ENCODE measurements at regions not wholly inside any gene's neighbourhood (a gene's known extent, or its start where the extent isn't known, plus 50 kb on each side); places are given as distances from the start of the nearest gene placed in this dataset.

DNA sequence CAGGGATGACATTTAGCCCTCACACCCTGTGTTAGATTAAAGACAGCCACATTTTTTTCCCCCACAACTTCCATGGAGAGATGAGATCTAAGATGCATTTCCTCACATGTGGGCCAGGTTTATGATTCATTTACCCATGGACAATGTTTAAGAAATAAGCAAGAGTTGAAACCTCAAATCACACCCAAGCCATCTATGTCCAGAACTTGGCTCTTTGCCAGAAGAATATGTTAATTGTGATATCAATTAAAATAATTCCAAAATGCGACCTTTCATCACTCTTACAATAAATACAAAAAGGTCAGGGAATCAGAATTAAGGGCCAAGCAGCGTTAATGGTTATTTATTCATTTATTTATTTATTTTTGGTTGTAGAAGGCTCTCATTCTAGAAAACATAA is 1376.9 kb upstream of the TMEM132C start:
- Histone ChIP-seq H2AFZ (ENCODE audit: low read depth, low read length) (no peak overlapping the region), H3K9me3 (ENCODE audit: low read length) (no peaks in the 10 kb centered on the region), H3K4me1 (ENCODE audit: insufficient read depth, low read length) (no peaks in the 10 kb centered on the region), H3K36me3 (ENCODE audit: insufficient read depth, low read length) (no peaks in the 10 kb centered on the region), H3K4me3 (ENCODE audit: low read length) (no peak overlapping the region), H3K27me3 (ENCODE audit: insufficient read depth, low read length) (no peaks in the 10 kb centered on the region)

DNA sequence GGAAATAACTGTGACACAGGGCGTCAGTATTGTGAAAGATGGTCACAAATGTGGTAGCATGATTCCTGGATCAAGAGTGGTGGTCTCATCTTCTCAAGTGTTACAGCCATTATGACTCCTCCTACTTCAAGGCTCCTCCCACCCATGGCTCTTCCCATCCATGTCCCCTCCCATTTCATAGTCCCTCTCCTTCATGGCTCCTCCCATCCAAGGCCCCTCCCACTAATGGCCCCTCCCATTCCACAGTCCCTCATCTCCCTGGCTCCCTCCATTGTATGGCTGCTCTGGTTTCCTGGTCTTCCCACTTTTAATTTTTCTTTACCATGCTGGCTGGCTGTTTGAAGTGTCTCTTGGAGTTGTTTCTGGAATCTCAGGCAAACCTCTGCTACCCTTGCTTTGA is 1375.2 kb upstream of the TMEM132C start:
- no peaks in the 10 kb centered on the region for H3K9me3 ChIP-seq (ENCODE audit: low read length)
- no peaks in the 10 kb centered on the region for H3K4me1 ChIP-seq (ENCODE audit: insufficient read depth, low read length)
- H2AFZ ChIP-seq (ENCODE audit: low read depth, low read length): no peak overlapping the region
- H3K4me3 ChIP-seq (ENCODE audit: low read length): no peak overlapping the region
- no peaks in the 10 kb centered on the region for H3K27me3 ChIP-seq (ENCODE audit: insufficient read depth, low read length)
- H3K36me3 ChIP-seq (ENCODE audit: insufficient read depth, low read length): no peaks in the 10 kb centered on the region

DNA sequence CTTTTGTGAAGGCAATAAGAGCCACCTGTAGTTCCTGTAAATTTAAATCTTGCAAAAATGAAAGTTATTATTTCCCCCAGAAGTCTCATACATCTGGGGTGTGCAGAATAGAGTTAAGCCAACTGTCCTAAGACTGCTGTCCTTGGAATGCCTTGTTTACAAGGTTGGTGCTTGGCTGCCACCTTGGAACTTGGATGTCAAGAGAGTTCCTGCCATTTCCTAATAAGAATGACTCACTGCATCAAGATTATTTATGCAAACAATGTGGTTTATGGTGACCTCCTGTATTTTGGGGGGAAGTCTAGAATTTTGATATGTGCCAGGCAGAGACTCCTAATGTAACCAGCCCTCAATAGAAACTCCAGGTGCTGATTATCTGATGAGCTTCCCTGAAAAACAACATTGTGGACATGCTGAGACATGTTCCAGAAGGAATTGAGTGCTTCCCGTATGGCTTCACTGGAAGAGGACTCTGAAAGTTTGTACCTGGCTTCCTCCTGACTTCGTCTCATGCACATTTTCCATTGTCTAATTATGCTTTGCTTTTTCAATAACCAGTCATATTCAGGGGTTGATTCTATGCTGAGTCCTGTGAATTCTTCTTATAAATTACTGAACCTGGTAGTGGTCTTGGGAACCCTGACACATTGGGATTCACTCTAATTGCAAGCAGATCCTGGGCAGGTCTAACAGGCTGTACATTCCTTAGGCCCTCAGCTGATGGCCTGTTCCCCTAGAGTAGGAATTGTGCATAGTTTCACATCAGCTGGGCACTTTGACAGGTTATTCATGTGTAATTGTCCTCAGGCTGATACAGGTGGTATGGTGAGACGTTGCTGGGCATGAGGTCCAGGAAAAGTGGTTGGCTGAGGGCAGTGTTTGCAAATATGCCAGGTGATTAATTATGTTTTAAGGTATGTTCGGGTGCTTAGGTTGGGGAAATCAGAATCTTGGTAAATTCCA is 1370.7 kb upstream of the TMEM132C start:
- no peak overlapping the region for H2AFZ ChIP-seq (ENCODE audit: low read depth, low read length)
- H3K4me3 ChIP-seq (ENCODE audit: low read length): no peak overlapping the region
- no peaks in the 10 kb centered on the region for H3K36me3 ChIP-seq (ENCODE audit: insufficient read depth, low read length)
- no peaks in the 10 kb centered on the region for H3K27me3 ChIP-seq (ENCODE audit: insufficient read depth, low read length)
- H3K9me3 ChIP-seq (ENCODE audit: low read length): no peaks in the 10 kb centered on the region
- H3K4me1 ChIP-seq (ENCODE audit: insufficient read depth, low read length): no peaks in the 10 kb centered on the region

DNA sequence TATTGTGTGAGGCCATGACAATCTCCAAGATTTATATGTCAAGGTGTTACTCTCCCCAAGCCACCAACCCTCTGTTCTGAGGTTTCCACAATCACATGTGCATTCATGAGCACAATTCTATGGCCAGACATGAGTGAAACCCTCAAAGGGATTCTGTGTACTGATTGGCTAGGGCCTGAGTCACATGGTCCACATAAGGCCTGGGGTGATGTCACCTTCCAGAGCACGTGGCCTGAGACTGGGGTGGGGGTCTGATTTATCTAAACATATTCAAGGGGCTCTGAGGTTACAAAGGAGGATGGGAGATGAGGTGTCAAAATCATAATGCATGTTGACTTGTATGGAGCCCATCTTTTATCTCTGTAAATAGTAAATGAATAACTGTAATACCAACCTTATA is 1369.9 kb upstream of the TMEM132C start:
- Histone ChIP-seq H2AFZ (ENCODE audit: low read depth, low read length) (no peak overlapping the region), H3K27me3 (ENCODE audit: insufficient read depth, low read length) (no peaks in the 10 kb centered on the region), H3K9me3 (ENCODE audit: low read length) (no peaks in the 10 kb centered on the region), H3K4me3 (ENCODE audit: low read length) (no peak overlapping the region), H3K4me1 (ENCODE audit: insufficient read depth, low read length) (no peaks in the 10 kb centered on the region), H3K36me3 (ENCODE audit: insufficient read depth, low read length) (no peaks in the 10 kb centered on the region)

DNA sequence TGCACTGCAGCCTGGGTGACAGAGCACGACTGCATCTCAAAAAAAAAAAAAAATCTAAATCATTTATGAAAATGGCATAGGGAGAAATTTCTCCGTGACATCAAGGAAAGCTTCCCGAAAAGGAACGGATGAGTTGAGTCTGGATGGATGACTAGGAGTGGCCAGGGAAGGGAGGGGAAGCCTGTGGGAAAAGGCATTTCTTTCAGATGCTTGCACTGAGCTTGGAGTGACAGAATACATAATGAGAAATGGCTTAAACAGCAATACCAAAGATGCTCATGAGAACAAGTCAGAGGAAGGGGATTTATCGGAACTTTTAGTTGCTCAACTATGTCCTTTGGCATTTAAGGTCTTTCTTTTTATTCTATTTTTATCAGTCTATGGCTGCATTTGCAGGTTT is 1369.2 kb upstream of the TMEM132C start:
- H3K36me3 ChIP-seq (ENCODE audit: insufficient read depth, low read length): no peaks in the 10 kb centered on the region
- no peak overlapping the region for H2AFZ ChIP-seq (ENCODE audit: low read depth, low read length)
- no peaks in the 10 kb centered on the region for H3K9me3 ChIP-seq (ENCODE audit: low read length)
- no peaks in the 10 kb centered on the region for H3K4me1 ChIP-seq (ENCODE audit: insufficient read depth, low read length)
- no peak overlapping the region for H3K4me3 ChIP-seq (ENCODE audit: low read length)
- no peaks in the 10 kb centered on the region for H3K27me3 ChIP-seq (ENCODE audit: insufficient read depth, low read length)

DNA sequence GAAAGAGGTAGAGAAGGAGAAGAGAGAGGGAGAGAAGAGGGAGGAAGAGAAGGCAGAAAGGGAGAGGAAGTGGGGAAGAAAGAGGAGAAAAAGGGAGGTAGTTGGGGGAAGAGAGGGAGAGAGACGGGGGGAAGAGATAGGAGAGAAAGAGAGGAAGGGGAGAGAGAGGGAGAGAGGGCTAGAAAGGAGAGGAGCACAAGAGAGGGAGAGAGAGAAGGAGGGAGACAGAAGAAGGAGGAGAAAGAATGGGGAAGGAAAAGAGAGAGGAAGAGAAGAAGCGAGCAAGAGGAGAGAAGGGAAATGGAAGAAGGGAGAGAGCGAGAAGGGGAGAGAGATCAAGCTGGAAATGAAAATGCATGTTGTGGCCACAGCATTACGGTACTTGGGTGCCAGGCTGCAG is 1368.4 kb upstream of the TMEM132C start:
- Histone ChIP-seq H3K4me1 (ENCODE audit: insufficient read depth, low read length) (no peaks in the 10 kb centered on the region), H3K27me3 (ENCODE audit: insufficient read depth, low read length) (no peaks in the 10 kb centered on the region), H2AFZ (ENCODE audit: low read depth, low read length) (no peak overlapping the region), H3K36me3 (ENCODE audit: insufficient read depth, low read length) (no peaks in the 10 kb centered on the region), H3K9me3 (ENCODE audit: low read length) (no peaks in the 10 kb centered on the region), H3K4me3 (ENCODE audit: low read length) (no peak overlapping the region)

GRCh38 chr12:126899926-126900792 is 1366.8 kb upstream of the TMEM132C start:
- no peaks in the 10 kb centered on the region for H3K4me1 ChIP-seq (ENCODE audit: insufficient read depth, low read length)

GRCh38 chr12:126903027-126903876 is 1363.7 kb upstream of the TMEM132C start:
- Histone ChIP-seq H3K4me3 (ENCODE audit: low read length) (no peak overlapping the region), H3K9me3 (ENCODE audit: low read length) (no peaks in the 10 kb centered on the region), H3K27me3 (ENCODE audit: insufficient read depth, low read length) (no peaks in the 10 kb centered on the region), H3K36me3 (ENCODE audit: insufficient read depth, low read length) (no peaks in the 10 kb centered on the region), H3K4me1 (ENCODE audit: insufficient read depth, low read length) (peaks cover 3% of the 10 kb centered on the region), H2AFZ (ENCODE audit: low read depth, low read length) (no peak overlapping the region)

More at GRCh38 chr12:126899926-126900792, 1366.8 kb upstream of the TMEM132C start:
- no peak overlapping the region for H2AFZ ChIP-seq (ENCODE audit: low read depth, low read length)
- no peak overlapping the region for H3K4me3 ChIP-seq (ENCODE audit: low read length)
- H3K9me3 ChIP-seq (ENCODE audit: low read length): no peaks in the 10 kb centered on the region
- no peaks in the 10 kb centered on the region for H3K27me3 ChIP-seq (ENCODE audit: insufficient read depth, low read length)
- no peaks in the 10 kb centered on the region for H3K36me3 ChIP-seq (ENCODE audit: insufficient read depth, low read length)

DNA sequence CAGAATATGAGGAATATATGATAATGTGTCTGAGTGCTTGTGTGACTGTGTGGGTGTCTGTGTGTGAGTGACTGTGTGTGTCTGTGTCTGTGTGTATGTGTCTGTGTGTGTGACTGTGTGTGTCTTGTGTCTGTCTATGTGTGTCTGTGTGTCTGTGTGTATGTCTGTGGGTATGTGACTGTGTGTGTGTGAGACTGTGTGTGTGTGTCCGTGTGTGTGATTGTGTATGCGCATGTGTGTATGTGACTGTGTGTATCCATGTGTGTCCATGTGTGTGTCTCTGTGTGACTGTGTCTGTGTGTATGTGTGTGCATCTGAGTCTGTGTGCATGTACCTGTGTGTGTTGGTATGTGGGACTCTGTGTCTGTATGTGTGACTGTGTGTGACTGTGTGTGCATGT is 1361.2 kb upstream of the TMEM132C start:
- H3K4me3 ChIP-seq (ENCODE audit: low read length): no peak overlapping the region
- no peaks in the 10 kb centered on the region for H3K27me3 ChIP-seq (ENCODE audit: insufficient read depth, low read length)
- H3K4me1 ChIP-seq (ENCODE audit: insufficient read depth, low read length): peaks cover 11% of the 10 kb centered on the region
- no peaks in the 10 kb centered on the region for H3K9me3 ChIP-seq (ENCODE audit: low read length)
- H3K36me3 ChIP-seq (ENCODE audit: insufficient read depth, low read length): no peaks in the 10 kb centered on the region
- H2AFZ ChIP-seq (ENCODE audit: low read depth, low read length): no peak overlapping the region

GRCh38 chr12:126907900-126908764 is 1358.8 kb upstream of the TMEM132C start:
- Histone ChIP-seq H3K4me1 (ENCODE audit: insufficient read depth, low read length) (peaks cover 11% of the 10 kb centered on the region), H3K36me3 (ENCODE audit: insufficient read depth, low read length) (no peaks in the 10 kb centered on the region), H3K27me3 (ENCODE audit: insufficient read depth, low read length) (no peaks in the 10 kb centered on the region), H3K4me3 (ENCODE audit: low read length) (no peak overlapping the region), H2AFZ (ENCODE audit: low read depth, low read length) (no peak overlapping the region), H3K9me3 (ENCODE audit: low read length) (no peaks in the 10 kb centered on the region)

- no peak overlapping the region for H3K4me3 ChIP-seq (ENCODE audit: low read length)
- no peaks in the 10 kb centered on the region for H3K36me3 ChIP-seq (ENCODE audit: insufficient read depth, low read length)
- no peaks in the 10 kb centered on the region for H3K27me3 ChIP-seq (ENCODE audit: insufficient read depth, low read length)
- H2AFZ ChIP-seq (ENCODE audit: low read depth, low read length): no peak overlapping the region
- H3K4me1 ChIP-seq (ENCODE audit: insufficient read depth, low read length): peaks cover 11% of the 10 kb centered on the region
- no peaks in the 10 kb centered on the region for H3K9me3 ChIP-seq (ENCODE audit: low read length)
Measured at GRCh38 chr12:126908765-126909142, 1358.2 kb upstream of the TMEM132C start.

DNA sequence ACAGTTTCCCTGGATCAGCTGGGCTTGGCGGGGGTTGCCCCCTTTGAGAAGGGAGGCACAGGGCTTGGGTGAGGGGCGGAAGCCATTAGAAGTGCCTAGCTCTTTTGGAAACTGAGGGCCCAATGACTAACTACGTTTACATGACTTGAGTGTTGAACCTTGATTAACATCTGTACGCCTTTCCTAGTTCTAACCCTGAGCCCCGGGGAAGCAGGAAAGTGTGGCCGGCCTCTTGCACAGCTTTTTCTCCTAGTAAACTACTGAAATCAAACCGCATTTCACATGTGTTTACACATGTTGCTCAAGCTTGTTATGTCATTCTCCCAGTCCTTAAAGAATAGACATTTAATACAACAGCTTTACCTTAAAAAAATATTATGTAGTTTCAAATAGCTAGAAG is 1356.4 kb upstream of the TMEM132C start:
- no peaks in the 10 kb centered on the region for H3K36me3 ChIP-seq (ENCODE audit: insufficient read depth, low read length)
- H3K4me1 ChIP-seq (ENCODE audit: insufficient read depth, low read length): peaks cover 11% of the 10 kb centered on the region
- H2AFZ ChIP-seq (ENCODE audit: low read depth, low read length): no peak overlapping the region
- no peak overlapping the region for H3K4me3 ChIP-seq (ENCODE audit: low read length)
- H3K27me3 ChIP-seq (ENCODE audit: insufficient read depth, low read length): no peaks in the 10 kb centered on the region
- no peaks in the 10 kb centered on the region for H3K9me3 ChIP-seq (ENCODE audit: low read length)
